NCI-H2196 treated with DMSO at 0.1 percent for 48 hours (cell line): ENCODE measurements at regions not wholly inside any gene's neighbourhood (a gene's known extent, or its start where the extent isn't known, plus 50 kb on each side); places are given as distances from the start of the nearest gene placed in this dataset.
"Not testable (repeated sequence)": the region's sequence is repeated elsewhere in the genome, so short reads cannot be mapped to it uniquely, and the experiment has no call there.

Source experiments
- DNase-seq: peaks from one replicate; lab custom pipeline; 2025; ENCODE audit not compliant: unreplicated experiment; lab: John Stamatoyannopoulos, UW

GRCh38 chr2:105502625-105503334, 103.9 kb upstream of the FHL2 start:
- DNase-seq, result no peak

DNA sequence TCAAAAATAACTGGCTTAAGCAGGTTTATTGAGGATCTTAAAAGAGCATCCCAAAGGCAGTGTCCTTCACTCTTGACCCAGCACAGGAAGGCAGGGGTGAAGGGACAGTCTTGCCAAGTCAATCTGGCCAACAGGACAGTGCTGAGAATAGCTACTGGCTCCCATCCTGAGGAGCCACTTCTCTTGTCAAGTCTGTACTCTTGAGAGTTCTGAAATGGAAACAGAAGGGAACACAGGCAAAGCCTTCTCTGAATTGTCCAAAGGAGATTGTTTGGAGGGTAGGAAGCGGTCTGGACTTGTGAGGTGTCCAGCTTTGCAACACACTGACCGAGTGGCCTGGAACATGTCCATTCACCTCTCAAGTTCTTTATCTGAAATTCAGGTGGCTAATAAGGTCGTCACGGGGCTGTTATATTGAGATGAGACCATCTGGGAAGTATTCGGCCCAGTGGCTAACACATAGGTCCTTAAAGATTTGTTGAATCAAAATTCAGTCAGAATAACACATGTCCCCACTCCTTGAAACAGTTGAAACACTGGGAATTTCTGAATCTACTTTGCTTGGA, 99.5 kb upstream of the FHL2 start:
- DNase-seq, result no peak

- DNase-seq, result no peak
Measured at GRCh38 chr2:105497094-105497493, 98.2 kb upstream of the FHL2 start.

DNA sequence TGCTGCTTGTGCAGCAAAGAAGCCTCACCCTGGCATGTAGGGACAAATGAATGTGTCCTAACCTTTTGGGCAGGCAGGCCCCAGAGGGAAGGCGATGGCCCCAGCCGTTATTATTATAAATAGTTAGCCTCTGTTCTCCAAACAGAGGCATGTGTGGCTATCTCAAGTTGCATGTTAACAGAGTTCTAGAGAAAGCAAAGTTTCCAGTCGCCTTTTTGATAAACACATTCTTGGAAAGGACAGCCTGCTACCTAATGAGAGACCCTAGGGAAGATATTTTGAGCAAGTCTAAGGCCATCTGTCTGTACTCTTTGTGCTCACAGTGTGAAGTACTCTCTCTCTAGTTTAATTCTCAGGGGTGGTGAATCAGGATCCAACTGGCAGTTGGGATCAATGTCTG, 97.4 kb upstream of the FHL2 start:
- DNase-seq, result no peak

DNA sequence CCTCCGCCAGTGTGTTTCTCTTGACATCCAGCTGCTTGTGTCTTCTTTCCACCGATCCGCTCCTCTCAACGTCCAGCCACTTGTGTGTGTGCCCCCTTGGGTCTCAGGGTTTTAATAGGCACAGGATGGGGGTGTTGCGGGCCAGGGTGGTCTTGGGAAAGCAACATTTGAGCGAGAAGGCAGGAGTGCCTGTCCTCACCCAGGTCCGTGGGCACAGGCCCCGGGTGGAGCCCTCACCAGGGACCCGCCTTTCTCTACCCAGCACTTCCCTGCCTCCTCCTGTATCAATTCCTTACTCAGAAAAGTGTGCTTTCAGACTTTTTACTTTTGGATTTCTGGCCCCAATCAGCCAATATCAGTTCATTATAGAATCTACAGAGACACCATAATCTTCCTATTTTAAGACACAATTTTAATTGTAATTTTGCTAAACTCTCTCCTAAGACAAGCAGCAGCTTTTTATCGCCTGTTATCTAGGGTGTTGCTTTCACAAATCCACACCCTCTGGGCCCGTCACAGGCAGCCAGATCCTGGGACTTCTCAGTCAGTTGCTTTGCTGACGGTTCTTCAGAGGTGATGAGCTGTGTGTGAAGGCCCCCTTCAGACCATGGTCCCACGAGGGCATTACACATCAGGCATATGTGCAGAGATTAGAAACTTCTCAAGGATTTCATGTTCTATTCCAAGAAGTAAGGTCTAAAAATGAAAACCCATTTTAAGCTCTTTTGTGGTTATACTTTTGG, 96.0 kb upstream of the FHL2 start:
- DNase-seq, result no peak

DNA sequence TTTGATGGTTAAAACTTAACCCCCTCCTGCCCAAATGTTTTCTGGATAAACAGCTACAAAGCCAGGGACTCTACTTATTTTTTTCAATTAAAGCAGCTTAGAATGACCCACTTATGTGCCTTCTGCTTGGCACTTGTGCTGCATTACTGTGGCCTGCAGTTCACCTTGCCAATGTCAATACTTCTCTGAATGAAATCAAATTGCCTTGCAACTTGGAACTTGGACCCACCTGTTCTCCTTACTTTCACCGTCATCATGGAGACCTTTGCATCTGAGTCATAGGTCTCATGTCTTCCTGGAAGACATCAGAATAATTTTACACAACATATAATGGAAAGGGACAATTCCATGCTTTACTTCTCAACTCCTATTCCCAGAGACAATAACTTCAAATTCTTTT, 92.1 kb upstream of the FHL2 start:
- peak; percentile 49 for DNase-seq

DNA sequence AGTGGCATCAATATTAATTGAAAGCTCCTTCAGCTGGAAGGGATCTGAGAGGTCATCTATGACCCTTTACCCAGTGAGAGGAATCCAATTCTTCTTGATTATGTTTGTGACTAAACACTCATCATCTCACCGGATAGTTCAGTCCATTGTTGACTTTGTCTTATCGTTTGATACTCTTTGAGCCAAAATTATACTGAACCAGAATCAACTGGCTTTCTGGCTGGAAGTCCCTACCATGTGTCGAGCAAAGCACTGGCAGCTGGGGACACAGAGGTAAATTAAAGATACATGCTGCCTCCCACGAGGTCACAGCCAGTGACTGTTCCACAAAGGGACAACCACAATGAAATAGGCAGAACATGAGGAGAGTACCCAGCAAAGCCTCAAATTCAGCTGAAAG, 91.4 kb upstream of the FHL2 start:
- DNase-seq, result peak; percentile 35

GRCh38 chr2:105489168-105489878, 90.5 kb upstream of the FHL2 start:
- DNase-seq, result no peak

DNA sequence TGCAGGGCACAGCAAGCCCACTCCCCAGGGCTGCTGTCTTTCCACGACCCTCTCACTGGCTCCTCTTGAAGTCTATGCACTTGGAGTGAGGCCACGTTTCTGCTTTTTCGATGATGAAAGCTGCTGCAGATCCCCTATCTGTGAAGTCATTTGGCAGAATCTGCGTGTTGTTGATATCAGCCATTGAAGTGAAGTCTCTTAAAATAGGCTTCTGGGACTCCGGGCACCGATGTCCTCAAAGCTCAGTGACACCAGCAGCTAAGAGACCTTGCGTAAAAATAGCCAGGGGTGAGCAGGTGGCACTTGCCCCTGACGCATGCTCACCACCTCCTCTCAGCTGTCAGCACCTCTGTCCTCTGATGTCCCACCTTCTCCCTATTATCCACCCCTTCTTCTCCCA, 89.4 kb upstream of the FHL2 start:
- no peak for DNase-seq

- no peak for DNase-seq
Measured at GRCh38 chr2:105487142-105488069, 88.6 kb upstream of the FHL2 start.

- no peak for DNase-seq
Measured at GRCh38 chr2:105486762-105487141, 87.9 kb upstream of the FHL2 start.

DNA sequence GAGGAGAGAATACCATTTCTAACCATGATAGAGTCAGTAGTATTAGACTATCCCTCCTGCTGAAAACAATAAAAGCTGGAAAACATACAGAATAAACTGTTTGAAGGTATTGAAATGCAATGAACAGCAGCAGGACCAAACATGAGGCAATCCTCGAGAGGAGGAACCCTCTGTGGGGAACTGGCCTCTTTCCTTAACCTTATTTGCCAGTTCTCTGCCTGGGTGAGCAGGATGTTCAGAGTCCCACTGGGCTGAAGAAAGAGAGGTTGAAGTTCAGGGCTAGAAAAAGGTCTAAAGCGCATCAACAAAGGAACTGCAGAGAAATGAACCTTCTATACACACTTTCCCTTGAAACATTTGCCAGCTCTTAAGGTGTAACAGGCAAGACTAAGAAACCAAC, 79.8 kb upstream of the FHL2 start:
- no peak for DNase-seq

GRCh38 chr2:105477050-105477620, 78.3 kb upstream of the FHL2 start:
- not testable (repeated sequence) for DNase-seq

DNA sequence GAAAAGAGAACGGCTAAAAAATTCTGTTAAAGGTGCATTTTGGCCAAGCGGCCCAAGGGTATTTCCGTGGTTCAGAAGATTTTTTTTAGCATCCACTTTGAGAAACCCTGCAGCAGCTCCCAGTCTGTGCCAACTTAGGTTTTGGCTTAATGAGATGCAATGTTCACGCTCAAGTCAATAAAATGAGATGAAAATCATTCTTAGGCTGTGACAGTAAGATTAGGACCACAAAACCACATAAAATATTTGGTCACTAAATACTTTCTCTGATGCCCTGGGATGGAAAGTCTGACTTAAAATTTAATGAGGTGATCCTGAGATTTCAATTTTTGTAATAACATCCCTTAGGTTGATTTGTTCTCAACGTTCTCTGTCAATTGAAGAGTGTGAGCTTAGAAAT, 74.2 kb upstream of the FHL2 start:
- DNase-seq, result no peak

- DNase-seq, result no peak
Measured at GRCh38 chr2:105470979-105471378, 72.1 kb upstream of the FHL2 start.

GRCh38 chr2:105469781-105470180, 70.9 kb upstream of the FHL2 start:
- no peak for DNase-seq

- DNase-seq, result no peak
Measured at GRCh38 chr2:105468582-105469042, 69.8 kb upstream of the FHL2 start.

- no peak for DNase-seq
Measured at GRCh38 chr2:105464325-105464724, 65.5 kb upstream of the FHL2 start.

DNA sequence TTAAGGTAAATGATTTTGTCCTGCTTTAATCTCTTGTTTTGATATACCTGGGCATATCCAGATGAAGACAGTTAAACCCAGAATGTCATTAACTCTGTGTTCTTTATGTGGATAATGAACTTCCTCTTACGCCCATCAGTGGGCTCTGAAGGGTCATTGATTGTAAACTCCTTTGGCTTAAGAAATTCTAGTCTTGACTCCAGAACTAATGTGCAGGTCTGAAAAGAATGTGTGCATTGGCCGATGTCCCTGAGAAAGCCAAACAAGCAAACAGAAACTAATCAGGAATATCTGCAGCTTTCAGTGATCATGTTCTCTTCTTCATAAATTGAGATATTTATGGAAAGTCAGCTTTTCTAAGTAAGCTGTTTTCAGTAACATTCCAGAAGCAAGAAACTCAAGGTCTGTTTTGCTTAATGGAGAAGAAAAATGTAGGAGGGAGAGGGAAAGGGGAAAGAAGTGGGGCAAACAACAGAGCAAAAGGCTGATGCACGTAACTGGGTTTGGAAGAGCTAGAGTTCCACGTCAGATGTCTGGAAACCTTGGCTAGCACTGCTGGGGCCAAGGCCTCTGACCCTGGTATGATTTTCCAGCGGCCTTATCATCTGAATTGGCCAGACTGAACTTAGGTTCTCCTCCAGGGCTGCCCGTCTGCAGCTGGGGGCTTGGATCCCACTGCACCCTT, 61.3 kb upstream of the FHL2 start:
- no peak for DNase-seq

DNA sequence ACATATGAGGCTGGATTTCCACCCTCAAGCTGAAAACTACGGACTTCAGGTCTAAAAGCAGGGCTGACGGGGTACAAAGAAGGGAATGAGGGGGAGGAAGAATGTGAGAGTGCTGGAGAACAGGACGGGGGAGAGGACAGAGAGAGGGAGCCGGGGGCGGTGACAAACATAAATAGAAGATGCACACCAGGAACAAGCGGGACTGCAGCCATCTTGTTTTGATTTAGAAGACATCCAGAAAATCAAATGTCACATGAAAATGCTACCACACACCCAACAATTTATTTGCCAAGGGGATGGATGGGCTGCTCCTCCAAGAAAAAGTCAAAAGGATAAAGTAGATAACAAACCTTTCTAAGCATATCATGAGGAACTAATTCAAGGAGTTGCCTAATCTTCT, 59.2 kb upstream of the FHL2 start:
- DNase-seq, result no peak
